IMR-90 (cell line): ENCODE measurements at regions not wholly inside any gene's neighbourhood (a gene's known extent, or its start where the extent isn't known, plus 50 kb on each side); places are given as distances from the start of the nearest gene placed in this dataset.

Source experiments
- ATAC-seq: fragments of 200-7000 bp; cut with Tn5 transposase; 2 replicates; pipeline ENCODE4 v1.9.1; 2020; ENCODE audit warnings: low read depth, mild to moderate bottlenecking, moderate library complexity
- BruUV-seq: library from RNA; stranded (reverse); fragments of 400-500 nt; replicated peaks from 2 replicates; lab custom pipeline; 2021; lab: Mats Ljungman, UMichigan
- CTCF ChIA-PET: fragments of 300-600 bp; formaldehyde crosslinking; extraction: SDS; loops from one replicate; lab custom pipeline; 2021; ENCODE audit warnings: antibody characterized with exemption; lab: Yijun Ruan, JAX
- POLR2A ChIA-PET: fragments of 300-600 bp; sonication (Branson Sonifier 250); formaldehyde crosslinking; loops from one replicate; lab custom pipeline; 2022; ENCODE audit warnings: antibody characterized with exemption; ENCODE audit not compliant: unreplicated experiment; lab: Charles Lee
- DNase-seq: peaks from one replicate; pipeline ENCODE4 v3.0.0; 2013
- H2AFZ ChIP-seq: replicated peaks from 2 replicates; pipeline ENCODE3; 2013; ENCODE audit warnings: low read length, mild to moderate bottlenecking; ENCODE audit not compliant: poor library complexity
- H2AK5ac ChIP-seq: 2 replicates; pipeline ENCODE4 v1.6.1; 2013; ENCODE audit warnings: low read depth, low read length, inconsistent platforms
- H2AK9ac ChIP-seq: replicated peaks from 2 replicates; pipeline ENCODE3; 2013; ENCODE audit warnings: mild to moderate bottlenecking, low read depth, low read length, moderate library complexity; ENCODE audit not compliant: poor library complexity
- H2BK120ac ChIP-seq: 2 replicates; pipeline ENCODE4 v1.6.1; 2013; ENCODE audit warnings: low read depth, low read length, inconsistent platforms
- H2BK15ac ChIP-seq: 3 replicates; pipeline ENCODE4 v1.6.1; 2013; ENCODE audit warnings: low read depth, low read length, inconsistent platforms
- H2BK20ac ChIP-seq: 2 replicates; pipeline ENCODE4 v1.6.1; 2013; ENCODE audit warnings: low read depth, mild to moderate bottlenecking, inconsistent platforms, low read length, moderate library complexity
- H2BK5ac ChIP-seq: 2 replicates; pipeline ENCODE4 v1.6.1; 2013; ENCODE audit warnings: mild to moderate bottlenecking, low read depth, low read length, inconsistent platforms; ENCODE audit not compliant: poor library complexity, severe bottlenecking
- H3K14ac ChIP-seq: replicated peaks from 2 replicates; pipeline ENCODE4 v1.6.1; 2013; ENCODE audit warnings: low read depth, low read length, inconsistent platforms
- H3K18ac ChIP-seq: 2 replicates; pipeline ENCODE4 v1.6.1; 2013; ENCODE audit warnings: low read depth, low read length, control low read depth
- H3K23ac ChIP-seq: 2 replicates; pipeline ENCODE4 v1.6.1; 2013; ENCODE audit warnings: low read depth, low read length, inconsistent platforms
- H3K27ac ChIP-seq: 2 replicates; pipeline ENCODE4 v1.5.1; 2013; ENCODE audit warnings: mild to moderate bottlenecking, control low read depth, low read length; ENCODE audit not compliant: insufficient read depth
- H3K27me3 ChIP-seq: 2 replicates; pipeline ENCODE4 v1.6.1; 2013; ENCODE audit warnings: low read length; ENCODE audit not compliant: control insufficient read depth, insufficient read depth
- H3K36me3 ChIP-seq: 2 replicates; pipeline ENCODE4 v1.6.1; 2013; ENCODE audit warnings: low read length, mixed read lengths; ENCODE audit not compliant: control insufficient read depth, insufficient read depth
- H3K4ac ChIP-seq: 2 replicates; pipeline ENCODE4 v1.6.1; 2013; ENCODE audit warnings: low read depth, low read length, inconsistent platforms
- H3K4me1 ChIP-seq: 2 replicates; pipeline ENCODE4 v1.6.1; 2013; ENCODE audit warnings: low read length, mixed read lengths; ENCODE audit not compliant: control insufficient read depth, insufficient read depth
- H3K4me2 ChIP-seq: 2 replicates; pipeline ENCODE4 v1.6.1; 2013; ENCODE audit warnings: low read depth, mild to moderate bottlenecking, control low read depth, low read length, moderate library complexity
- H3K4me3 ChIP-seq: 2 replicates; pipeline ENCODE4 v1.5.1; 2013; ENCODE audit warnings: low read depth, mild to moderate bottlenecking, control low read depth, low read length, moderate library complexity; ENCODE audit not compliant: insufficient read depth
- H3K56ac ChIP-seq: 2 replicates; pipeline ENCODE4 v1.6.1; 2013; ENCODE audit warnings: low read length, inconsistent platforms; ENCODE audit not compliant: insufficient read depth; ENCODE audit errors: extremely low read depth
- H3K79me1 ChIP-seq, 2 experiments: 2 replicates each; pipeline ENCODE4 v1.6.1; 2013; ENCODE audit warnings: low read length in 2 of 2, inconsistent platforms in 1 of 2, low read depth in 1 of 2
- H3K9ac ChIP-seq: 2 replicates; pipeline ENCODE4 v1.6.1; 2013; ENCODE audit warnings: low read depth, low read length, control low read depth
- H3K9me1 ChIP-seq: 2 replicates; pipeline ENCODE4 v1.6.1; 2013; ENCODE audit warnings: low read length, inconsistent platforms; ENCODE audit not compliant: insufficient read depth
- H3K9me3 ChIP-seq: 2 replicates; pipeline ENCODE4 v1.6.1; 2013; ENCODE audit warnings: low read length; ENCODE audit not compliant: control insufficient read depth, insufficient read depth
- H4K20me1 ChIP-seq: 2 replicates; pipeline ENCODE4 v1.6.1; 2013; ENCODE audit warnings: low read length, inconsistent platforms; ENCODE audit not compliant: insufficient read depth
- H4K5ac ChIP-seq: 2 replicates; pipeline ENCODE4 v1.6.1; 2013; ENCODE audit warnings: mild to moderate bottlenecking, low read depth, low read length, control low read depth
- H4K8ac ChIP-seq, 2 experiments: 2 replicates each; pipeline ENCODE4 v1.6.1; 2013; ENCODE audit warnings: low read depth in 2 of 2, low read length in 2 of 2, control low read depth in 1 of 2, inconsistent platforms in 1 of 2
- H4K91ac ChIP-seq: 2 replicates; pipeline ENCODE4 v1.6.1; 2013; ENCODE audit warnings: low read depth, low read length, inconsistent platforms; ENCODE audit not compliant: insufficient read depth
- BHLHE40 ChIP-seq: fragments of 150-350 bp; IDR thresholded peaks from 2 replicates; pipeline ENCODE4 v1.6.1; 2016; ENCODE audit warnings: mild to moderate bottlenecking, low read depth, low read length
- CHD1 ChIP-seq: IDR thresholded peaks from 2 replicates; pipeline ENCODE4 v1.6.1; 2012; ENCODE audit warnings: low read depth, low read length, improper control_type of control experiment
- FOS ChIP-seq: fragments of 150-350 bp; IDR thresholded peaks from 2 replicates; pipeline ENCODE4 v1.6.1; 2016; ENCODE audit warnings: low read depth, low read length
- MXI1 ChIP-seq: IDR thresholded peaks from 2 replicates; pipeline ENCODE4 v1.6.1; 2012; ENCODE audit warnings: low read depth, mild to moderate bottlenecking, low read length, moderate library complexity, borderline replicate concordance
- NFE2L2 ChIP-seq: fragments of 150-350 bp; IDR thresholded peaks from 2 replicates; pipeline ENCODE4 v1.6.1; 2016; ENCODE audit warnings: low read depth, mild to moderate bottlenecking, low read length
- POLR2A ChIP-seq: IDR thresholded peaks from 2 replicates; pipeline ENCODE4 v1.6.1; 2012; ENCODE audit warnings: mild to moderate bottlenecking, low read depth, low read length
- RCOR1 ChIP-seq: IDR thresholded peaks from 2 replicates; pipeline ENCODE4 v1.6.1; 2012; ENCODE audit warnings: mild to moderate bottlenecking, low read length, improper control_type of control experiment; ENCODE audit not compliant: insufficient replicate concordance
- SMC3 ChIP-seq: fragments of 150-350 bp; IDR thresholded peaks from 2 replicates; pipeline ENCODE4 v1.6.1; 2016; ENCODE audit warnings: low read depth, mild to moderate bottlenecking, antibody characterized with exemption, low read length, moderate library complexity
- USF2 ChIP-seq: fragments of 150-350 bp; IDR thresholded peaks from 2 replicates; pipeline ENCODE4 v1.6.1; 2017; ENCODE audit warnings: mild to moderate bottlenecking, antibody characterized with exemption, low read length, low read depth
- WGBS, 2 experiments: methylation state at CpG; one replicate each; pipeline versions ENCODE4 v1.1.5 to v1.1.7; 2013; ENCODE audit warnings: missing lambda C conversion rate in 2 of 2; ENCODE audit not compliant: insufficient read length in 1 of 2; ENCODE audit errors: extremely low coverage in 2 of 2; 5-methylcytosine and 5-hydroxymethylcytosine counted together
- dilution Hi-C: fragments of 300-500 bp; cut with HindIII; formaldehyde crosslinking; loops from one replicate; pipeline ENCODE4 v1.14.3; 2018; ENCODE audit warnings: low sequenced_read_pairs; ENCODE audit not compliant: unreplicated experiment
- in situ Hi-C: fragments of 300-500 bp; cut with MboI; formaldehyde crosslinking; loops from 3 replicates; pipeline ENCODE4 v1.14.3; 2019; ENCODE audit warnings: low sequenced_read_pairs, inconsistent platforms, mixed read lengths
- intact Hi-C: fragments of 100-400 bp; cut with micrococcal nuclease; formaldehyde crosslinking; loops from 2 replicates; pipeline ENCODE4 v1.10.0; 2022

GRCh38 chr1:203990118-203990517, 82.8 kb upstream of the SOX13 start:
- no peak overlapping the region for H3K4me3 ChIP-seq
- H3K56ac ChIP-seq = no peak overlapping the region
- no peak overlapping the region for H3K27ac ChIP-seq
- intact Hi-C loops (no loop called here), in situ Hi-C loops (no loop called here), dilution Hi-C loops (no loop called here)
- H4K8ac ChIP-seq = no peak overlapping the region
- TF ChIP-seq FOS (no peak), CHD1 (no peak), RCOR1 (no peak), SMC3 (no peak), MXI1 (no peak), BHLHE40 (no peak), POLR2A (no peak), USF2 (no peak), NFE2L2 (no peak)
- ChIA-PET CTCF (no interaction called here), POLR2A (no interaction called here)
- no peak overlapping the region for H2BK20ac ChIP-seq
- H2AFZ ChIP-seq = no peak overlapping the region
- no peak overlapping the region for H3K4ac ChIP-seq
- ATAC-seq (no peak), DNase-seq (no peak)
- 75% methylated on average over 3 of the region's 8 CpGs; no CpG with 5 or more reads in 1 of the 2 experiments for WGBS, 2 experiments
- H4K91ac ChIP-seq = no peak overlapping the region
- H3K18ac ChIP-seq = no peak overlapping the region
- H2BK120ac ChIP-seq = no peak overlapping the region
- no peak overlapping the region for H3K14ac ChIP-seq
- no peaks in the 10 kb centered on the region for H3K9me1 ChIP-seq
- no peak overlapping the region for H2AK5ac ChIP-seq
- no peaks in the 10 kb centered on the region for H3K79me1 ChIP-seq
- no peaks in the 10 kb centered on the region for H4K20me1 ChIP-seq
- no peaks in the 10 kb centered on the region for H3K9me3 ChIP-seq
- no peak overlapping the region for H3K4me2 ChIP-seq
- peaks cover 29% of the 10 kb centered on the region for H3K27me3 ChIP-seq
- BruUV-seq = no TSS peak
- no peak overlapping the region for H2AK9ac ChIP-seq
- H2BK5ac ChIP-seq = no peak overlapping the region
- H4K5ac ChIP-seq = no peak overlapping the region
- H3K4me1 ChIP-seq = no peaks in the 10 kb centered on the region
- H3K23ac ChIP-seq = no peak overlapping the region
- H3K9ac ChIP-seq = no peak overlapping the region
- no peaks in the 10 kb centered on the region for H3K36me3 ChIP-seq
- no peak overlapping the region for H2BK15ac ChIP-seq
